HG03045 (cell line): ENCODE measurements at regions not wholly inside any gene's neighbourhood (a gene's known extent, or its start where the extent isn't known, plus 50 kb on each side); places are given as distances from the start of the nearest gene placed in this dataset.

Experiments
- ATAC-seq: cut with Tn5 transposase; IDR thresholded peaks from one replicate; pipeline ENCODE4 v1.9.1; 2021; ENCODE audit warnings: mild to moderate bottlenecking, moderate library complexity; ENCODE audit not compliant: unreplicated experiment

GRCh38 chr19:30293051-30293785 is 79.0 kb upstream of the ZNF536 start:
- no peak for ATAC-seq

- ATAC-seq = no peak
Measured at GRCh38 chr19:30297969-30298368, 74.2 kb upstream of the ZNF536 start.

- ATAC-seq = no peak
Measured at GRCh38 chr19:30303131-30303654, 69.0 kb upstream of the ZNF536 start.

DNA sequence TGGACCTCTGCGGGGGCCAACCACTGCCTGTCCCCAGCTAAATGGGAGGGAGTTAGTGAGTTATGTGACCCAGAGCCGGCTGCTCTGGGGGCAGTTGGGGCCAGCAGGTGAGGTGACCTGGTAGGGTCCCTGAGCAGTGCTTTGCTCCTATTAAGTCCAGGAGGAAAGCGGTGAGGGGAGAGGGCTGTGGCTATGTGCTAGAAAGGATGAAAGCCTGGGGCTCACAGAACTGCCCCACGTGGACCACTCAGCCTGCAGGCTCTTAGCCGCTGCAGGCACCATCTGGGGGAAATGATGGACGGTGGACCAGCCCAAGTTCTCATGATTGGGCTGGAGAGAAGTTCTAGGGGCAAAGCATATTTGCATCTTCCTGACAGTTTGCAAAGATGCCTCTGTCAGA is 67.6 kb upstream of the ZNF536 start:
- no peak for ATAC-seq

DNA sequence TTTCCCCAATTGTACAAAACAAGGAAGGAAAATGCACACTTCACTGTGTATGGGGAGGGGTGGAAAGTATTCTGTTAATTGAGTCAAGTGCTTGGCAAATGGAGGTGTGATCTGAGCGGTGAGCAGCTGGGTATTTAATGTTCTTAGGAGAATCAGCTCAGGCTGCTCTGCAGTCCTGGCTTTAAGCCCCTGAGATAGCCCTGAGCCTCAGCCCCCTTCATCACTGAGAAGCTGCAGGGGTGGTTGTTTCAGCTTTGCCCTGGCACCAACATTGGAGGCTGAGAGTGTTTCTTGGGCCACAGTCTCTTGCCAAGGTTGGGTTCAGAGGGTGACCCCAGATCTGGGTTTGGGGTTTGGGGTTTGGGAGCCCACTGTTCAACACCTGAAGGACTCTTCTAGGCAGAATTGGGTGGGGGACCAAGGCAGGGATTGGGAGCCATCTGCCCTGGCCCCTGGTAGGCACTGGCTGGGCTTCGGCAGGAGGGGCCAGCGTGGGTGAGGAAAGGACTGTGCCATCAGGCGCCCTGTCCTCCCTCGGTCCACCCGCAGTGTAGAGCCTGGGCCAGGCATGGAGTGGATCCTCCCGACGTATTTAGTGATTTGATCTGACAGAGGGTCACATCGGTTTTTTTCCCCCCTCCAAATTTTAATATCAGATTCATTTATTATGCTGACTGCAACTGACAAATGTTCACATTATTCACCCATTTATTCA is 66.7 kb upstream of the ZNF536 start:
- no peak for ATAC-seq

- ATAC-seq = no peak
Measured at GRCh38 chr19:30307191-30307974, 64.8 kb upstream of the ZNF536 start.

DNA sequence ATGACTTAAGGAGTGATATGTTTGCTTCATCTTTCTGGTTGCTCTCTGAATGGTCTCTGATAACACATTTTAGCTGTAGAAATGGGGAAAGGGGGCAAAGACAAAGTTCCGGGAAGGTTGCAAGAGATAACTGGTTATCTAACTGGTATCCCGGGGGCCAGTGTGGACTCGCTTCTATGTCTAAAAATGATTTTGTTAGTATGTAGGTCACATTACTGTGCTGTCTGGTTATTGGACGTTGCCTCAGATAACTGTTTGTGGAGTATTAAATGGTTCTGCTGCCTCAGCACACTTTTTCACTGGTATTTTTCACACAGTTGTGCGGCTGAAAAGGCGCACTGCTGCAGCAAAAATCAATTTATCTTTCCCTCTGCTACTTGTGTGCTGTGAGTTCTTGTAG is 63.0 kb upstream of the ZNF536 start:
- ATAC-seq = no peak

- ATAC-seq = no peak
Measured at GRCh38 chr19:30309905-30310601, 62.1 kb upstream of the ZNF536 start.

- no peak for ATAC-seq
Measured at GRCh38 chr19:30310602-30311263, 61.5 kb upstream of the ZNF536 start.

DNA sequence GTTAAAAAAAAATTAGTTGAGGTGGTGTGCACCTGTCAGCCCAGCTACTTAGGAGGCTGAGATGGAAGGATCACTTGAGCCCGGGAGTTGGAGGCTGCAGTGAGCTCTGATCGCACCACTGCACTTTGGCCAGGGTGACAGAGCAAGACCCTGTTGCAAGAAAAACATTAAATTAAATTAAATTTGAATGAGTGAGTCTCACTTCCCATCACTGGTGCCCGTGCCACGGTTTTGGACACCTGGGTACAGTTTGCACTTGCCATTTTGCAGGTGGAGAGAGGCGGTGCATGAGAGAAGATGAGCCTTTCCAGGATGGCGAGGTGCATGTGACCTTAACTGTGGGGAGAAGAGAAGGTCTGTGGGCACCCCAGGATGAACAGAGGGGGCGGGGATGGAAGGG is 60.3 kb upstream of the ZNF536 start:
- ATAC-seq = no peak

DNA sequence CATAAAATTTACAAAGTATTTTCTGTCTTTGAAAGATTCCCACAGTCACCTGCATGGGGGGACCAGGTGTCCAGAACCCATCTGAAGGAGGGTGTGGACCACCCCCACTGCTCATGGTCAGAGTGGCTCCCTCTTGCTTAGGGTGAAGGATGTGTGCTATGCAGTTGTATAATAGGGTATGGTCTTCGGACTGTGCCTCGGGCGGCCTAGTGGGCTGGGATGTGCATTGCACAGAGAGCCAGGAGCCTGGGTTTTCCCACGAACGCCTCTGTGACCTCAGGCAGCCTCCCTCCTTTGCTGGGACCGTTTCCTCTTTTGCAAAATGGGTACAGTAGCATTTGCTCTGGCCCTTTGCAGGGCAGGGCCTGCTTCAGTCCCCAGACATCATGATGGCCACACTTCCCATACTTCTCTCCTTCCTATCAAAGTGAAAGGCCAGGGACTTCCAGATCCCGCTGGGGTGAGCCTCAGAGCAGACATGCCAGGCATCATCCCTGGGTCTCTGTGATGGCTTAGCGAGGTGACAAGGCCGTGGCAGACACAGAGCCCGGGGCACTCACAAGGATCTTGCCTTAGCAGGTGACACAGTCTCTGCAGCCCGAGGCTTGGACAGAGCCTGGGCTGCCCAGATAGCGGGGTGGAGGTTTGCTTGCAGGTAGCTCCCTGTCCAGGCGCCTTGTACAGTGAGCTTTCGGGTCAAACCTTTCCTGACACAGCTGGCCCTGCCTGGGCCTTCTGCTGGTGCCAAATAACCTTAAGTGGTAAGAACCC is 59.4 kb upstream of the ZNF536 start:
- no peak for ATAC-seq

DNA sequence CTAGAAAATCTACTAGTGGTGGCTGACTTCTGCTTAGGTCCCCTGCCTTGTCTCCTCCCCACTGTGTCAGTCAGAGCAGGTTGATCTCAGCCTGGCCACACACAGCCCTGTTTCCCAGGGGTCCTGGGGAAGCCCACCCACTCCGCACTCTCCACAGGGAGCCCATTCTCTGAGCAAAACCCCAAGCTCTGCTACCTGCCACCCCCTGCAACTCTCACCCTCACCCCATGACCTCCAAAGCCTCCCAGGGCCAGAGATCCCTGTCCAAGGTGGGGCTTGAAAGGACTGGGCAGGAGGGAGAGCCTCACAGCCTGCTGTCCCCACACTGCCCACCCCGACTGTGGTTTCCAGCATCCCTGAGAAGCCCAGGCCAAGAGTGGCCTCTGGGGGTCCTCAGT is 58.8 kb upstream of the ZNF536 start:
- no peak for ATAC-seq

DNA sequence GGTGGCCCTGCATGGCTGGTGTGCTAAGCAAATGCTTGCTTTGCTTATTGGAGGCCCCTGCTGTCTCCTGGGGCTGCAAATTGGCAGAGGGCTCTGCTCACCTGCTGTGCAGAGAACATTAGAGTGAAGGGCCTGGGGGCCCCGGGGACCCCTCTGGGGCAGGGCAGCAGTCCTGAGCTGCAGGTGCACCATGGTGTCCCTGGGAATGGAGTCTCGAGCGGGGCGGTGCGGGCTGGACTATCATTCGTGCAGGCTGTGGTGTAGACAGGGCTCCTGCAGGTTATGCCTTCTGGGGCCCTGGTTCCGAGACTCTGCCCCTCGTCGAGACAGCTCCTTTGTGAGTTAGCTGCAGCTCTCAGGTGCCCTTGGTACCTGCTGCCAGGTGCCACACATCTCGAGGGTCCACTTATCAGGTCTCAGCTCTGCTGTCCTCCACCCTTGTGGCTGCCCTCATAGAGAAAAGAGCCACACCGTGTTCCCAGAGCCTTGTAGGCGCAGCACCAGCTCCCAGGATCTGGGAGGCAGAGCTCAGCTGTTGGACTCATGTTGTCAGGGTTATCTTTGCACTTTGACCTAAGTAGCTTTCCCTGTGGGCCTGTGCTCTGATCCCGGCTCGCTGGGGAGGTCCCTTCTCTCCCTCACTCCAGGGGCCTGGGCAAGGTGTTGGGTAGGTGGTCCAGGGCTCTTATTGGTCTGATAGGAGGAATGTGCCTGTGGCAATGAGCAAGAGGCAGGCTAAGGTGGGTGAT is 58.0 kb upstream of the ZNF536 start:
- no peak for ATAC-seq

DNA sequence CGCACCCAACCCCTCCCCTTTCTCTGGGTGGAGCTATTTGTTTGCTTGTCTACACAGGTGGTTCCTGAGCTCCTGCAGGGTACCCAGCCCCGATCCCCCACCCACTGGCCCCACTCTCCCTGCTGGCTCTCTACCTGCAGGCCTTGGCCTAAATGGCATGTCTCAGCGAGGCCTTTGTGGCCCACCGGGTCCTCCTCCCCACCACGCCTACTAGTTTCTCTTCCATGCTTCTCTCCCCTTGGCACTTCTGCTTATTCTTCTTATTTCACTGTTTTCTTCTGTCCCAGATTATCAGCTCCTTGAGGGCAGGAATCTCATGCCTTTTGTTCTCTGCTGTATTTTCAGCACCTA is 57.4 kb upstream of the ZNF536 start:
- no peak for ATAC-seq

DNA sequence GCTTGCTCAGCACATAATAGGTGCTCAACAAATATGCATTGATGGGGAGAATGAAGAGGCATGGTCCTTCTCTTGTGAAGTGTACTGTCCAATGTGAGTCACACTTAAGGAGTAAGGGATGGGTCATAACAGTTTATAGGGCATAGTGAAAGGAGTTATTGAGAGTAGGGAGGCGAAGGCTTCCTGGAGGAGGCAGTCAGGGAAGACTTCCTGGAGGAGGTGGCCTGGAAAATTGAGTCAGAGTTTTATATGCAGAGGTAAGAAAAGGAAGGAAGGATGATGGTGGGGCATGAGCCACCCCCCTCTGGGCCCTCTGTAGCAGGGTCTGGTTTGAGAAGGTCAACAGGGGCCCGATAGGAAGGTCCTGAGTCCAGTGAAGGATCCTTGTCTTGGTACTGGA is 57.0 kb upstream of the ZNF536 start:
- ATAC-seq = no peak

GRCh38 chr19:30316000-30316491 is 56.1 kb upstream of the ZNF536 start:
- ATAC-seq = no peak

DNA sequence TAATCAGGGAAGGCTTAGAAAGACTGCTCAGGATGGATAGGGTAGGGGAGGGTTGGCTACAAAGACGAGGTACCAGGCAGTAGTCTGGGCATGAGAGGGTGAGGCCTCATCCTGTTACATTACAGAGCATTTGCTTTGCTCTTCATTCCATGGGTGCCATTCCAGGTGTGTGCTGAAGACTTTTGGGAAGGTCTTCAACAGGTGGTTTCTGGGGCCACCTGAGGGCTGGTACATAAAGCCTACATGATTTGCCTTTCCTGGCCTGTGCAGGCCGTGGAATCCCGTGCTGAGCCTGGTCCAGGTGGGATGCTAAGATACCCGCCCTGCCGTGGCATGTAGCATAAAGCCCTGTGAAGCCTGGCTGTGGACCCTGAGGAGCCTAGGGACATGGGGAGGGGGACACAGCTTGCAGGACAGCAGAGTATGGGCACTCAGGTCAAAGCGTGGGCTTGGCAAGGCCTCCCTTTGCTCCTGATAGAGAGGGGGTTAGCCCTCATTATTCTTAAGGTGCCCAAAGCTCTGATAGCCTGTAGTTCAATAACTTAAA is 55.6 kb upstream of the ZNF536 start:
- no peak for ATAC-seq

DNA sequence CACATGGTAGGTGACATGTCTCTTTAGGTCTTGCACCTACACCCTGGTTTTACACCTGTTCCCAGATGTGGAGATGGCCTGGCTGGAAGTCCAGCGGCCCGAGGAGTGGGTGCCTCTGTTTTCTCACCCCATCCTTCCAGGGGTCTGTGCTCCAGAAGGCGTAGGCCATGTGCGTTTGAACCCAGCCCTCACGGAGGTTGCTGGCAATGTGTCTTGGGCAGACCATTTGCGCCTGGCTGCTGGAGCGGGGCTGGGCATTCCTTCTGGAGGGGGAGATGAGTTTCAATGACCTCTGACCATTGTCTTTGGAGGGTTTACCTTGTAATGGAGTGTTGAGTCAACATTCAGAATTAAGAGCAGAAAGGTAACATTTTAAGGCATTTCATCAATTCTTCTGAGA is 54.8 kb upstream of the ZNF536 start:
- no peak for ATAC-seq

GRCh38 chr19:30318261-30318660 is 53.9 kb upstream of the ZNF536 start:
- ATAC-seq = no peak
